PC-9 (cell line): ENCODE measurements at regions not wholly inside any gene's neighbourhood (a gene's known extent, or its start where the extent isn't known, plus 50 kb on each side); places are given as distances from the start of the nearest gene placed in this dataset.

Source experiments
- BruUV-seq: library from RNA; stranded (reverse); fragments of 400-500 nt; replicated peaks from 2 replicates; lab custom pipeline; 2021; lab: Mats Ljungman, UMichigan
- CTCF ChIA-PET: fragments of 300-600 bp; sonication (Branson Sonifier 250); formaldehyde crosslinking; loops from one replicate; lab custom pipeline; 2022; ENCODE audit warnings: antibody characterized with exemption; lab: Charles Lee
- POLR2A ChIA-PET: fragments of 300-600 bp; sonication (Branson Sonifier 250); formaldehyde crosslinking; loops from one replicate; lab custom pipeline; 2022; ENCODE audit warnings: antibody characterized with exemption; ENCODE audit not compliant: unreplicated experiment; lab: Charles Lee
- DNase-seq, 2 experiments: peaks; one replicate each; pipeline versions ENCODE4 v3.0.0 to v3.0.0-alpha.2; 2015 to 2022; ENCODE audit warnings: mixed read lengths in 1 of 2
- H2AFZ ChIP-seq: fragments of 200-600 bp; sonication (generic); 2 replicates; pipeline ENCODE4 v1.8.1; 2017; ENCODE audit warnings: antibody characterized with exemption
- H3F3A ChIP-seq: fragments of 200-600 bp; sonication (generic); 2 replicates; pipeline ENCODE4 v1.8.1; 2017; ENCODE audit warnings: antibody characterized with exemption, mild to moderate bottlenecking, low read depth; ENCODE audit not compliant: insufficient read depth
- H3K27ac ChIP-seq: fragments of 200-600 bp; sonication (generic); 2 replicates; pipeline ENCODE4 v1.6.1; 2016; ENCODE audit warnings: mixed run types
- H3K27me3 ChIP-seq: fragments of 200-600 bp; sonication (generic); 2 replicates; pipeline ENCODE4 v1.6.1; 2016; ENCODE audit warnings: low read depth, mixed run types; ENCODE audit not compliant: insufficient read depth
- H3K36me3 ChIP-seq: fragments of 200-600 bp; sonication (generic); 2 replicates; pipeline ENCODE4 v1.6.1; 2016; ENCODE audit warnings: low read depth, mixed run types
- H3K4me1 ChIP-seq: fragments of 200-600 bp; sonication (generic); replicated peaks from 2 replicates; pipeline ENCODE4 v1.6.1; 2016; ENCODE audit warnings: mixed run types; ENCODE audit not compliant: insufficient read depth
- H3K4me2 ChIP-seq: fragments of 200-600 bp; sonication (generic); 2 replicates; pipeline ENCODE4 v1.6.1; 2017; ENCODE audit warnings: mixed run types
- H3K4me3 ChIP-seq: fragments of 200-600 bp; sonication (generic); 2 replicates; pipeline ENCODE4 v1.6.1; 2016; ENCODE audit warnings: mixed run types
- H3K79me2 ChIP-seq: fragments of 200-600 bp; sonication (generic); 2 replicates; pipeline ENCODE4 v1.6.1; 2017; ENCODE audit warnings: low read depth, mixed run types
- H3K9me2 ChIP-seq: fragments of 200-600 bp; sonication (generic); 2 replicates; pipeline ENCODE4 v1.8.1; 2017; ENCODE audit warnings: mild to moderate bottlenecking; ENCODE audit not compliant: insufficient read depth
- H3K9me3 ChIP-seq: fragments of 200-600 bp; sonication (generic); 2 replicates; pipeline ENCODE4 v1.8.1; 2016; ENCODE audit warnings: low read depth; ENCODE audit not compliant: insufficient read depth
- H4K20me1 ChIP-seq: fragments of 200-600 bp; sonication (generic); 2 replicates; pipeline ENCODE4 v1.8.1; 2017; ENCODE audit not compliant: insufficient read depth
- EZH2 ChIP-seq: fragments of 200-600 bp; sonication (generic); IDR thresholded peaks from 2 replicates; pipeline ENCODE4 v1.8.0; 2017; ENCODE audit warnings: antibody characterized with exemption, low read depth
- intact Hi-C: fragments of 100-400 bp; cut with micrococcal nuclease; formaldehyde crosslinking; loops from one replicate; pipeline ENCODE4 v1.10.0; 2022; ENCODE audit not compliant: unreplicated experiment
- TF ChIP-seq, protein P1 (sequence below): fragments of 200-600 bp; sonication (generic); conservative IDR thresholded peaks from 2 replicates; pipeline ENCODE4 v1.6.1; 2017; ENCODE audit warnings: mixed run types, antibody characterized with exemption, mild to moderate bottlenecking, moderate library complexity

DNA sequence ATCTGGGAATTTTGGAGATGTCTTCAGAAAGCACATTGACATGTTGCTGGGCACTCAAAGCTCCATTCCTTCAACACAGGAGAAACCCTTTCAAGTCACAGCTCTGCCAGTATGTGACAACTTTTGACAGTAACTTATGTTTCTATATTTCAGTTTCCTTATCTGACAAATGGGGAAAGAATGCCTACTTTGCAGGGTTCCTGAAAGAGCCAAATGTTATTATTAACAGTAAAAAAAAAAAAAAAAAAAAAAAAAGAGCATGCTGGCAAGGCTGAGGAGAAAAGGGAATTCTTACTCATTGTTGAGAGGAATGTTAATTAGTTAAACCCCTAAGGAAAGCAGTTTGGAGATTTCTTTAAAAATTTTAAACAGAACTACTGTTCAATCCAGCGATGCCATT lies 272.5 kb upstream of the TGFBR2 start:
- H3K27me3 ChIP-seq = no peaks in the 10 kb centered on the region
- BruUV-seq = no TSS peak

DNA sequence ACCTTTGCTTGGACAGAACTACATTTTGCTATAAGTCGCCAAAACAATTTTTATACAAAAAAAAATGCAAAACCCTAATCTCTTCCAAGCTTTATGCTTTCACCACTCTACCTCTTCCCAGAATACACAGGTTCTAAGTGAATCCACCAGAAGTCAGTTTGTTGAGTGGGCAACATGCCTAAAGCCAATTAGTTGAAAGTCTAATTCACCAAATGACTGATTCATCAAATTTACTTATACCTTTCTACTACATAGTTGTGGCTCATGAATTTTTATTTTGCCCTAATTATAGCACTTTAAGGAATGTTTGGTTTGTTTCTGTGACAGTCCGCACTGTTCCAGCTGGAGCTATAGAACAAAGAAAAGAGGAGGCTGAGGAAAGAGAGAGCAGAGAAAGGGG lies 265.9 kb upstream of the TGFBR2 start:
- no TSS peak for BruUV-seq
- no peaks in the 10 kb centered on the region for H3K9me3 ChIP-seq
- ChIA-PET POLR2A (no interaction called here), CTCF (no interaction called here)
- TF ChIP-seq, protein P1, sequence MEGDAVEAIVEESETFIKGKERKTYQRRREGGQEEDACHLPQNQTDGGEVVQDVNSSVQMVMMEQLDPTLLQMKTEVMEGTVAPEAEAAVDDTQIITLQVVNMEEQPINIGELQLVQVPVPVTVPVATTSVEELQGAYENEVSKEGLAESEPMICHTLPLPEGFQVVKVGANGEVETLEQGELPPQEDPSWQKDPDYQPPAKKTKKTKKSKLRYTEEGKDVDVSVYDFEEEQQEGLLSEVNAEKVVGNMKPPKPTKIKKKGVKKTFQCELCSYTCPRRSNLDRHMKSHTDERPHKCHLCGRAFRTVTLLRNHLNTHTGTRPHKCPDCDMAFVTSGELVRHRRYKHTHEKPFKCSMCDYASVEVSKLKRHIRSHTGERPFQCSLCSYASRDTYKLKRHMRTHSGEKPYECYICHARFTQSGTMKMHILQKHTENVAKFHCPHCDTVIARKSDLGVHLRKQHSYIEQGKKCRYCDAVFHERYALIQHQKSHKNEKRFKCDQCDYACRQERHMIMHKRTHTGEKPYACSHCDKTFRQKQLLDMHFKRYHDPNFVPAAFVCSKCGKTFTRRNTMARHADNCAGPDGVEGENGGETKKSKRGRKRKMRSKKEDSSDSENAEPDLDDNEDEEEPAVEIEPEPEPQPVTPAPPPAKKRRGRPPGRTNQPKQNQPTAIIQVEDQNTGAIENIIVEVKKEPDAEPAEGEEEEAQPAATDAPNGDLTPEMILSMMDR = no peak
- no peak for TF ChIP-seq EZH2
- H3K36me3 ChIP-seq = no peaks in the 10 kb centered on the region
- no peaks in the 10 kb centered on the region for H3K9me2 ChIP-seq
- H3K79me2 ChIP-seq = no peaks in the 10 kb centered on the region
- H3F3A ChIP-seq = peaks cover 20% of the 10 kb centered on the region
- H3K27me3 ChIP-seq = no peaks in the 10 kb centered on the region
- no peaks in the 10 kb centered on the region for H4K20me1 ChIP-seq
- H2AFZ ChIP-seq = no peak overlapping the region
- H3K4me3 ChIP-seq = no peak overlapping the region
- no peak for DNase-seq
- no peak overlapping the region for H3K27ac ChIP-seq
- H3K4me2 ChIP-seq = no peak overlapping the region
- intact Hi-C loops = loop anchor here (5.0 to 10.0 kb wide), 3 partner anchors 194 to 354 kb away; partner anchors contain the start of gene TGFBR2
- peaks cover 28% of the 10 kb centered on the region for H3K4me1 ChIP-seq

More for the DNA sequence above, 272.5 kb upstream of the TGFBR2 start:
- no peaks in the 10 kb centered on the region for H3K9me3 ChIP-seq
- ChIA-PET POLR2A (no interaction called here), CTCF (interaction anchor here (0.7 kb wide), 1 partner anchor 222 kb away, joined by 8 read pairs; no protein-coding TSS in a partner anchor)
- no peak overlapping the region for H3K27ac ChIP-seq
- no peak overlapping the region for H3K4me2 ChIP-seq
- H3K4me3 ChIP-seq = no peak overlapping the region
- H3K36me3 ChIP-seq = no peaks in the 10 kb centered on the region
- H3F3A ChIP-seq = 0 out of 2 replicates have a peak, but pooled peaks cover 2% of the 10 kb centered on the region
- TF ChIP-seq, protein P1 = no peak
- no peak for TF ChIP-seq EZH2
- intact Hi-C loops = no loop called here
- no peak for DNase-seq
- no peaks in the 10 kb centered on the region for H3K9me2 ChIP-seq
- no peak overlapping the region for H2AFZ ChIP-seq
- H3K79me2 ChIP-seq = no peaks in the 10 kb centered on the region
- no peaks in the 10 kb centered on the region for H4K20me1 ChIP-seq
- H3K4me1 ChIP-seq = peaks cover 12% of the 10 kb centered on the region

DNA sequence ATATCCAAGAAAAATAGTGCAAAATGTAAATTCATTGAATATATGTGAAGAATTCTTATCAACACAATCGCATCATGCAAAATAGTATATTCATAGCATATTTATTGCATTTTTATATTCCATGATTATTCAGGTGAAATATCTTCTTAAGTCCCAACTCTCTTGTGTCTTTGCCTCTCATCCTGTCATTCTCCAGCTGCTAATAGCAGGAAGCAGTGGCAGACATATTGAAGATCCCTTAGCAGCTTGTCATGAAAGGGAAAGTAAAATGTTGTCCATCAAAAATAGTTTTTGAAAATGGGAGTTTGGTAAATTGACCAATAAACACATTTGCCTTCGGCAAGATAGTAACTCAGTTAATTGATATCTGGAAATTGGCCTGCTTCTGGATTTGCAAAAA lies 265.3 kb upstream of the TGFBR2 start:
- Histone ChIP-seq H3K4me1 (peaks cover 28% of the 10 kb centered on the region), H3K36me3 (no peaks in the 10 kb centered on the region), H3K4me3 (no peak overlapping the region), H3F3A (peaks cover 20% of the 10 kb centered on the region), H3K9me3 (no peaks in the 10 kb centered on the region), H3K27ac (no peak overlapping the region), H4K20me1 (no peaks in the 10 kb centered on the region), H3K27me3 (no peaks in the 10 kb centered on the region), H3K9me2 (no peaks in the 10 kb centered on the region), H3K79me2 (no peaks in the 10 kb centered on the region), H2AFZ (no peak overlapping the region), H3K4me2 (no peak overlapping the region)
- CTCF ChIA-PET = no interaction called here
- POLR2A ChIA-PET = no interaction called here
- no peak for TF ChIP-seq EZH2
- TF ChIP-seq, protein P1 = no peak
- no peak for DNase-seq
- BruUV-seq = no TSS peak
- intact Hi-C loops = loop anchor here (5.0 to 10.0 kb wide), 3 partner anchors 194 to 354 kb away; partner anchors contain the start of gene TGFBR2
